COLO668 (cell line): ENCODE measurements at regions not wholly inside any gene's neighbourhood (a gene's known extent, or its start where the extent isn't known, plus 50 kb on each side); places are given as distances from the start of the nearest gene placed in this dataset.
"Not testable (repeated sequence)": the region's sequence is repeated elsewhere in the genome, so short reads cannot be mapped to it uniquely, and the experiment has no call there.

Experiments
- DNase-seq: peaks from one replicate; lab custom pipeline; 2025; ENCODE audit not compliant: unreplicated experiment; lab: John Stamatoyannopoulos, UW

- no peak for DNase-seq
Observed at GRCh38 chr3:88000853-88001252, 58.0 kb downstream of the CGGBP1 start.

- no peak for DNase-seq
Observed at GRCh38 chr3:87997966-87998365, 60.8 kb downstream of the CGGBP1 start.

DNA sequence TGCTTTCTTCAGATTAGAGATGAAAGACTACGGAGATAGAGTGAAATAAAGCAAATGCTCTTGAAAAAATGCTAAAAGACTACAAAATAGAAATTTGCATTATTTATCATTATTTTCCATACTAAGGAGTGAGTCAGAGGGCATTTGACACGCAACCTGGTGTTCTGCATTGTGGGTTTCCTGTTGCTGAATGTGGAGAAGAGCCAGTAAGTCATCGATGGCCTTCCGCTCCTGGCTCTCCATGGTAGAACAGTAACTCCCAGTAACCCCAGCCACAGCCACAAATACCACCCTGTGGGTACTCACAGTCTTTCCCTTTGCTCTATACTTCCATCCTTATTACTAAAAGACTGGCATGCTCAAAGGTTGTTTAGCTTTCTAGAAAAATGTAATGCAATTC is 61.5 kb downstream of the CGGBP1 start:
- DNase-seq = no peak

- DNase-seq = no peak
Observed at GRCh38 chr3:87996882-87997281, 61.9 kb downstream of the CGGBP1 start.

GRCh38 chr3:87993566-87993965 is 65.2 kb downstream of the CGGBP1 start:
- no peak for DNase-seq

DNA sequence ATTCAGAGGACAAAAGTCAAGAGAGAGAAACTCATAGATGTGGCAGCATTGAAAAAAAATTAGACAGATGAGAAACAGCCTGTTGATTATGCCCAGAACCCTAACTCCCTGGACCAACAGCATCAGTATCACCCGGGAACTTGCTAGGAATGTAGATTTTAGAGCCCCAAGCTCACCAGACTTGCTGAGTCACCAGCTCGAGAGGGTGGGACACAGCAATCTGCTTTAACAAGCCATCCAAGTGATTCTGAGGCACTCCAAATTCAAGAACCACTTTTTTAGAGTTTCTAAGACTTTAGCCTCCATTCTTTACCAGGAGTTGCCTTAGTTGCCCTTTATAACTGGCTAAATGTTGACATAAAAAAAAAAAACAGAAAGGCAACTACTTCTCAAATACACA is 70.9 kb downstream of the CGGBP1 start:
- DNase-seq = no peak

- no peak for DNase-seq
Observed at GRCh38 chr3:87982421-87982820, 76.4 kb downstream of the CGGBP1 start.

- no peak for DNase-seq
Observed at GRCh38 chr3:87979527-87979926, 79.3 kb downstream of the CGGBP1 start.

DNA sequence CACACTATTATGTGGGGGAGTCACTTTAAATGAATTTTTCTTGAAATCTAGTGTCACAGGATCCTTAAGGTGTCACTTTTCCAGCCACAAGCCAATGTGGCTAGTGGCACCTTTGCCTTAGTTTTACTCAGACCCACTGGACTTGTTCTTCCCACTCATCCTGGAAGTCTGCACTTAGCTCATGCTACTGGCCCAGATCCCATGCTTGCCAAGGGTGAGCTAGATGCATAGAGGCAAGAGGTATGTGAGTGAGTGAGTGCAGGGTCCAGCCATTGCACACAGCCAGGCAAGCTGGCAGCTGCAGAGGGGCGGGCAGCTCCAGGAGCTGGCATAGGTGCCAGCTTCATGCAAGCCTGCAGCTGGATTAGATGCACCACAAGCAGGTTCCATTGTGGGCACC is 81.0 kb downstream of the CGGBP1 start:
- no peak for DNase-seq

GRCh38 chr3:87975716-87976115 is 83.1 kb downstream of the CGGBP1 start:
- no peak for DNase-seq

- DNase-seq = no peak
Observed at GRCh38 chr3:87973906-87974305, 84.9 kb downstream of the CGGBP1 start.

DNA sequence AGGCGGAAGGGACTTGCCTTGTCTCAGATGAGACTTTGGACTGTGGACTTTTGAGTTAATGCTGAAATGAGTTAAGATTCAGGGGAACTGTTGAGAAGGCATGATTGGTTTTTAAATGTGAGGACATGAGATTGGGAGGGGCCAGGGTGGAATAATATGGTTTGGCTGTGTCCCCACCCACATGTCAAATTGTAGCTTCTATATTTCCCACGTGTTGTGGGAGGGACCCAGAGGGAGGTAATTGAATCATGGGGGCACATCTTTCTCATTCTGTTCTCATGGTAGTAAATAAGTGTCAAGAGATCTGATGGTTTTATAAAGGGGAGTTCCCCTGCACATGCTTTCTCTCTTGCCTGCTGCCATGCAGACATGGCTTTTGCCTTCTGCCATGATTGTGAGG is 89.2 kb downstream of the CGGBP1 start:
- DNase-seq = no peak

DNA sequence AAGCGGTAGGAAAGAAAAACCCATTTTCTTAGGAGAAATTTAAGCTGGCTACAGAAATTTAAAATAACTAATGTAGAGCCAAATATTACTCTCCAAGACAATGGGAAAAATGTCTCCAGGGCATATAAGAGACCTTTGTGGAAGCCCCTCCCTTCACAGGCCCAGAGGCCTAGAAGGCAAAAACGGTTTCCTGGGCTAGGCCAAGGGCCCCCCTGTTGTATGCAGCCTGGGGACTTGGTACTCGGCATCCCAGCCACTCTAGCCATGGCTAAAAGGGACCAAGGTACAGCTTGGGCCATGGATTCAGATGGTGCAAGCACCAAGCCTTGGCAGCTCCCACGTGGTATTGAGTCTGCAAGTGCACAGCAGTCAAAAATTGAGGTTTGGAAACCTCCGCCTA is 90.1 kb downstream of the CGGBP1 start:
- no peak for DNase-seq

DNA sequence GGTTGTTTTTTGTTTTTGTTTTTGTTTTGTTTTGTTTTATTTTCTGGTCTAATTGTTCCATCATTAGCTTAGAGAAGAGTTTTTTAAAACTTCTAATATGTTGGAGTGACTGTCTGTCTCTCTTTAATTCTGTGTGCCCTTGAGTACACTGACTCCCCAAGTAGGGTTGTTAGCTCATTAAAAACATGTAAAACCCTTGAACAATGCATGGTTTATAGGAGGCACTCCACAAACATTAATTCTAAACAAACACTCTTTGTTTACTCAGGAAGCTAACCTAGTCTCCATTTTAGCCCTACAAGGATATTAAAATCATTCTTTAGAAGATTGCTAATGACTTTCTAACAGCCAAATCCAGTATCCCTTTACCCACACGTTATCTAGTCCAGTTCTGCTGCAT is 100.5 kb downstream of the CGGBP1 start:
- no peak for DNase-seq

DNA sequence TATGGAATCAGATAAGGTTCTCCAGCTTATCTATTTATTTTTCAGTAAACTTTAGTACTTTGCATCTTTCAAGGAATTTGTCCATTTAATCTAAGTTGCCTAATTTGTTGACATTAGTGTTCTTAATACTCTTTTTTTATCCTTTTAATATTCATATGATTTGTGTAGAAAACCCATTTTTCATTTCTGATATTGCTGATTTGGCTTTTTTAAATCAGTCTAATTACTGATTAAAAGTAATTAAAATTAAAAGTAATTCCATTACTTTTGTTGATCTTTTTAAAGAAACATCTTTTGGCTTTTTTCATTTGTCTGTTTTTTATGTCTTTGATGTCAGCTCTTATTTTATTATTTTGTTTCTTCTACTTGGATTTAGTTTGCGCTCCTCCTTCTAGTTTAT is 101.2 kb downstream of the CGGBP1 start:
- DNase-seq = no peak

DNA sequence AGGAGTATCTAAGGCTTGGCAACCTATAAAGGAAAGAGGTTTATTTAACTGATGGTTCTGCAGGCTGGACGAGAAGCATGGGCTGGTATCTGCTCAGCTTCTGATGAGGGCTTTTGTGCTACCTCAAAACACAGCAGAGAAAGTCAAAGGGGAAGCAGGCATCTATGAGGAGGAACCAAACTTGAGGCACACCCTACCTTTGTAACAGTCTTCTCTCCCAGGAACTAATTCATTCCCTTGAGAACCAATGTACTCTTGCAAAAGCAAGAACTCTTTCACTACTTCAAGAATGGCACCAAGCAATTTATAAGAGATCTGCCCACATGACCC is 109.0 kb downstream of the CGGBP1 start:
- no peak for DNase-seq

- no peak for DNase-seq
Observed at GRCh38 chr3:87949189-87949878, 109.5 kb downstream of the CGGBP1 start.

- DNase-seq = not testable (repeated sequence)
Observed at GRCh38 chr3:87946007-87946406, 112.8 kb downstream of the CGGBP1 start.

DNA sequence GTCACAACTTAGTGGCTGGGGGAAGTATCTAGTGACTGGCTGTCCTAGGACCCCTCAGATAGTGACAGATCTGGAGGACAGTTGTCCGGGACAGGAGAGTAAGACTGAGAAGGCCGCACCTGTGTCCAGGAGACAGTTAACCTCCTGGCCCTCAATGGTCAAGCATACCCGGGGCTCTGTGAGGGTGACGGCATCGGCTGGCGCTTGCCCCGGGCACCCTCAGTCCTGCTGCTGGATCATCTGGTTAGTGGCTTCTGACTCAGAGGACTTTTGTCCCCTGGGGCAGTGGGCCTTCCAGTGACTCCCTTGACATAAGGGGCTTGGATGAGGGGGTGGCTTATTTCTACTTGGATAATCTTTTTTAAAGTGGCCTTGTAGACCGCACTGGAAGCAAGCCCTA is 116.5 kb downstream of the CGGBP1 start:
- not testable (repeated sequence) for DNase-seq

GRCh38 chr3:87924485-87924884 is 134.3 kb downstream of the CGGBP1 start:
- no peak for DNase-seq

DNA sequence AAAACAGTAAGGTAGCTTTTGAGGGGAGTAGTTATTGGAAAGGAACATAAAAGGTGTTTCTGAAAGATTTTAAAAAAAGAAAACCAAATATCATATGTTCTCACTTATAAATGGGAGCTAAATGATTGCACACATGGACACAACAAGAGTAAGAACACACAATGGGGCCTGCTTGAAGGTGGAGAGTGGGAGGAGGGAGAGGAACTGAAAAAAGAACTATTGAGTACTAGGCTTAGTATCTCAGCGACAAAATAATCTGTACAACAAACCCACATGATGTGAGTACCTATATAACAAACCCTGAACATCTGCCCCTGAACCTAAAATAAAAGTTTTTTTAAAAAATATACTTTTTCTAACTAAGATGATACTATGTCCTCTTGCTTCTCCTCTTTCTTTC is 138.3 kb downstream of the CGGBP1 start:
- DNase-seq = no peak

DNA sequence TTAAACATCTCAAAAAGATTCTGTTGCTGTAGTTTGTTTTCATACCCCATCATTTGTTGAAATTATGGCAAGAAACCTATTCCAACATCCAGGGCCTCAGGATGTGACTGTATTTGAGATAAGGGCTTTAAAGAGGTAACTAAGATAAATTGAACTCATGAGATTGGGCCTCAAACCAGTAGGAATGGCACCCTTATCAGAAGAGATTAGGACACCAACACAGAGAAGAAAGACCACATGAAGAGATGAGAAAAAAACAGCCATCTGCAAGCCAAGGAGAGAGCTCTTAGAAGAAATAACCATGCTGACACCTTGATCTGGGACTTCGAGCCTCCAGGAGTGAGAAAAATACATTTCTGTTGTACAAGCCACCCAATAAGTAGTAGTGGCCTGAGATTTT is 157.7 kb downstream of the CGGBP1 start:
- DNase-seq = no peak

GRCh38 chr3:87900061-87900460 is 158.7 kb downstream of the CGGBP1 start:
- DNase-seq = no peak

DNA sequence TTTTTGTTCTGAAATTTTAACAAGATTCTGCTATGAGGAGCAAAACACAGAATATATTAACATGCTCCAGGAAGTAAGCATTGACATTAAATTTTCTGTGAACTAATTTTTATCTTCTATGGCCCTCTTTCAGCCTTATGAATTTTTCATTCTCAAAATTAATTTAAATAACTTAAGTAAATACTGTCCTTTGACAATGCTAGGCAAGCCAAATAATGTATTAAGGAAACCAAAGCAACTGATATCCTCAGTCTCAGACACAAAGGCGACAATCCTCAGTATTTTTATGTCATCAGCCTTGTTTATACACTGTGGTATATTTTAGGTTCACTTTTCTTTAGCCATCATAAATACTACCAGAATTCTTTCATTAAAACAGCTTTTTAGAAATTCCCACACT is 159.8 kb downstream of the CGGBP1 start:
- DNase-seq = no peak
